WTC11 (cell line): ENCODE measurements at regions not wholly inside any gene's neighbourhood (a gene's known extent, or its start where the extent isn't known, plus 50 kb on each side); places are given as distances from the start of the nearest gene placed in this dataset.

ENCODE experiments used
- FOXP1 ChIP-seq: sonication (generic); formaldehyde crosslinking; IDR thresholded peaks from 2 replicates; pipeline ENCODE4 v1.8.0; 2022; ENCODE audit warnings: missing genetic modification reagents, mild to moderate bottlenecking, moderate library complexity, borderline replicate concordance
- TCF7 ChIP-seq: sonication (generic); formaldehyde crosslinking; IDR thresholded peaks from 2 replicates; pipeline ENCODE4 v1.8.0; 2022; ENCODE audit warnings: mild to moderate bottlenecking, low read depth, missing genetic modification reagents, moderate library complexity
- ZNF263 ChIP-seq: sonication (generic); formaldehyde crosslinking; IDR thresholded peaks from 2 replicates; pipeline ENCODE4 v1.8.1; 2022; ENCODE audit warnings: low read depth, mild to moderate bottlenecking, moderate library complexity, missing genetic modification reagents
- TF ChIP-seq, protein P1 (sequence below): sonication (generic); formaldehyde crosslinking; IDR thresholded peaks from 2 replicates; pipeline ENCODE4 v1.8.1; 2022; ENCODE audit warnings: mild to moderate bottlenecking, missing genetic modification reagents, moderate library complexity, borderline replicate concordance
- TF ChIP-seq, protein P2 (sequence below): fragments of 200-600 bp; IDR thresholded peaks from 2 replicates; pipeline ENCODE4 v1.8.0; 2022; ENCODE audit warnings: antibody characterized with exemption
- TF ChIP-seq, protein P3 (sequence below): sonication (generic); formaldehyde crosslinking; IDR thresholded peaks from 2 replicates; pipeline ENCODE4 v1.8.1; 2023; ENCODE audit warnings: mild to moderate bottlenecking, missing genetic modification reagents
- TF ChIP-seq, protein P4 (sequence below): sonication (generic); formaldehyde crosslinking; conservative IDR thresholded peaks from 2 replicates; pipeline ENCODE4 v1.8.1; 2022; ENCODE audit warnings: mild to moderate bottlenecking, missing genetic modification reagents
- TF ChIP-seq, protein P5 (sequence below): sonication (generic); formaldehyde crosslinking; IDR thresholded peaks from 2 replicates; pipeline ENCODE4 v1.8.1; 2023; ENCODE audit warnings: mild to moderate bottlenecking, missing genetic modification reagents, moderate library complexity

DNA sequence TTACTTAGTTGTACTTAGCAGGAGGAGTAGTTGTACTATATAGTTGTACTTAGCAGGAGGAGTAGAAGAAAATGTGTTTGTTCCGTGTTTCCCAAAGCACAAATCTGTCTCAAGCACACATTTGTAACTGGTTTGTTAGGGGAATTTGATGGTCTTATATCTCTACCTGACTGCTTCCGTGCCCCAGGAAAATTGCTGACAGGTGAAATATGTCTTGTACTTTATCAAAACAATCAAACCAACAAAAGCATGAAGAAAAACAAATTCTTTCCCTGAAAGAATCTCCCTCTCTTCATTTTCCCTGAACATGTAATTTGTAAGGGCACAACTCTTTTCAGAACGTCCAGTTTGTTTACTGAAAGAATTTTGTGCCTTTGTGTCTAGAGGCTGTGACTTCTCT lies 106.6 kb upstream of the RGS17 start:
- TF ChIP-seq, protein P1, sequence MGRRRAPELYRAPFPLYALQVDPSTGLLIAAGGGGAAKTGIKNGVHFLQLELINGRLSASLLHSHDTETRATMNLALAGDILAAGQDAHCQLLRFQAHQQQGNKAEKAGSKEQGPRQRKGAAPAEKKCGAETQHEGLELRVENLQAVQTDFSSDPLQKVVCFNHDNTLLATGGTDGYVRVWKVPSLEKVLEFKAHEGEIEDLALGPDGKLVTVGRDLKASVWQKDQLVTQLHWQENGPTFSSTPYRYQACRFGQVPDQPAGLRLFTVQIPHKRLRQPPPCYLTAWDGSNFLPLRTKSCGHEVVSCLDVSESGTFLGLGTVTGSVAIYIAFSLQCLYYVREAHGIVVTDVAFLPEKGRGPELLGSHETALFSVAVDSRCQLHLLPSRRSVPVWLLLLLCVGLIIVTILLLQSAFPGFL = no peak
- TF ChIP-seq, protein P2, sequence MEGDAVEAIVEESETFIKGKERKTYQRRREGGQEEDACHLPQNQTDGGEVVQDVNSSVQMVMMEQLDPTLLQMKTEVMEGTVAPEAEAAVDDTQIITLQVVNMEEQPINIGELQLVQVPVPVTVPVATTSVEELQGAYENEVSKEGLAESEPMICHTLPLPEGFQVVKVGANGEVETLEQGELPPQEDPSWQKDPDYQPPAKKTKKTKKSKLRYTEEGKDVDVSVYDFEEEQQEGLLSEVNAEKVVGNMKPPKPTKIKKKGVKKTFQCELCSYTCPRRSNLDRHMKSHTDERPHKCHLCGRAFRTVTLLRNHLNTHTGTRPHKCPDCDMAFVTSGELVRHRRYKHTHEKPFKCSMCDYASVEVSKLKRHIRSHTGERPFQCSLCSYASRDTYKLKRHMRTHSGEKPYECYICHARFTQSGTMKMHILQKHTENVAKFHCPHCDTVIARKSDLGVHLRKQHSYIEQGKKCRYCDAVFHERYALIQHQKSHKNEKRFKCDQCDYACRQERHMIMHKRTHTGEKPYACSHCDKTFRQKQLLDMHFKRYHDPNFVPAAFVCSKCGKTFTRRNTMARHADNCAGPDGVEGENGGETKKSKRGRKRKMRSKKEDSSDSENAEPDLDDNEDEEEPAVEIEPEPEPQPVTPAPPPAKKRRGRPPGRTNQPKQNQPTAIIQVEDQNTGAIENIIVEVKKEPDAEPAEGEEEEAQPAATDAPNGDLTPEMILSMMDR = no peak
- TF ChIP-seq, protein P3, sequence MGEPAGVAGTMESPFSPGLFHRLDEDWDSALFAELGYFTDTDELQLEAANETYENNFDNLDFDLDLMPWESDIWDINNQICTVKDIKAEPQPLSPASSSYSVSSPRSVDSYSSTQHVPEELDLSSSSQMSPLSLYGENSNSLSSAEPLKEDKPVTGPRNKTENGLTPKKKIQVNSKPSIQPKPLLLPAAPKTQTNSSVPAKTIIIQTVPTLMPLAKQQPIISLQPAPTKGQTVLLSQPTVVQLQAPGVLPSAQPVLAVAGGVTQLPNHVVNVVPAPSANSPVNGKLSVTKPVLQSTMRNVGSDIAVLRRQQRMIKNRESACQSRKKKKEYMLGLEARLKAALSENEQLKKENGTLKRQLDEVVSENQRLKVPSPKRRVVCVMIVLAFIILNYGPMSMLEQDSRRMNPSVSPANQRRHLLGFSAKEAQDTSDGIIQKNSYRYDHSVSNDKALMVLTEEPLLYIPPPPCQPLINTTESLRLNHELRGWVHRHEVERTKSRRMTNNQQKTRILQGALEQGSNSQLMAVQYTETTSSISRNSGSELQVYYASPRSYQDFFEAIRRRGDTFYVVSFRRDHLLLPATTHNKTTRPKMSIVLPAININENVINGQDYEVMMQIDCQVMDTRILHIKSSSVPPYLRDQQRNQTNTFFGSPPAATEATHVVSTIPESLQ (CRISPR knock-in tag) = no peak
- TF ChIP-seq, protein P4, sequence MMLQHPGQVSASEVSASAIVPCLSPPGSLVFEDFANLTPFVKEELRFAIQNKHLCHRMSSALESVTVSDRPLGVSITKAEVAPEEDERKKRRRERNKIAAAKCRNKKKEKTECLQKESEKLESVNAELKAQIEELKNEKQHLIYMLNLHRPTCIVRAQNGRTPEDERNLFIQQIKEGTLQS (CRISPR knock-in tag) = no peak
- TF ChIP-seq TCF7 (CRISPR knock-in tag) (no peak), FOXP1 (CRISPR knock-in tag) (no peak), ZNF263 (CRISPR knock-in tag) (no peak)
- TF ChIP-seq, protein P5, sequence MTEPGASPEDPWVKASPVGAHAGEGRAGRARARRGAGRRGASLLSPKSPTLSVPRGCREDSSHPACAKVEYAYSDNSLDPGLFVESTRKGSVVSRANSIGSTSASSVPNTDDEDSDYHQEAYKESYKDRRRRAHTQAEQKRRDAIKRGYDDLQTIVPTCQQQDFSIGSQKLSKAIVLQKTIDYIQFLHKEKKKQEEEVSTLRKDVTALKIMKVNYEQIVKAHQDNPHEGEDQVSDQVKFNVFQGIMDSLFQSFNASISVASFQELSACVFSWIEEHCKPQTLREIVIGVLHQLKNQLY = no peak
